AG10803 (cell line): ENCODE measurements at regions not wholly inside any gene's neighbourhood (a gene's known extent, or its start where the extent isn't known, plus 50 kb on each side); places are given as distances from the start of the nearest gene placed in this dataset.

Source experiments
- DNase-seq: peaks from one replicate; pipeline ENCODE4 v3.0.0; 2010; ENCODE audit warnings: low read depth
- H3K4me3 ChIP-seq: 2 replicates; pipeline ENCODE4 v1.5.1; 2011; ENCODE audit warnings: mild to moderate bottlenecking, low read length, control low read depth
- TF ChIP-seq, protein P1 (sequence below): conservative IDR thresholded peaks from 2 replicates; pipeline ENCODE4 v1.5.1; 2011; ENCODE audit warnings: mild to moderate bottlenecking, low read length, control low read depth, inconsistent platforms

DNA sequence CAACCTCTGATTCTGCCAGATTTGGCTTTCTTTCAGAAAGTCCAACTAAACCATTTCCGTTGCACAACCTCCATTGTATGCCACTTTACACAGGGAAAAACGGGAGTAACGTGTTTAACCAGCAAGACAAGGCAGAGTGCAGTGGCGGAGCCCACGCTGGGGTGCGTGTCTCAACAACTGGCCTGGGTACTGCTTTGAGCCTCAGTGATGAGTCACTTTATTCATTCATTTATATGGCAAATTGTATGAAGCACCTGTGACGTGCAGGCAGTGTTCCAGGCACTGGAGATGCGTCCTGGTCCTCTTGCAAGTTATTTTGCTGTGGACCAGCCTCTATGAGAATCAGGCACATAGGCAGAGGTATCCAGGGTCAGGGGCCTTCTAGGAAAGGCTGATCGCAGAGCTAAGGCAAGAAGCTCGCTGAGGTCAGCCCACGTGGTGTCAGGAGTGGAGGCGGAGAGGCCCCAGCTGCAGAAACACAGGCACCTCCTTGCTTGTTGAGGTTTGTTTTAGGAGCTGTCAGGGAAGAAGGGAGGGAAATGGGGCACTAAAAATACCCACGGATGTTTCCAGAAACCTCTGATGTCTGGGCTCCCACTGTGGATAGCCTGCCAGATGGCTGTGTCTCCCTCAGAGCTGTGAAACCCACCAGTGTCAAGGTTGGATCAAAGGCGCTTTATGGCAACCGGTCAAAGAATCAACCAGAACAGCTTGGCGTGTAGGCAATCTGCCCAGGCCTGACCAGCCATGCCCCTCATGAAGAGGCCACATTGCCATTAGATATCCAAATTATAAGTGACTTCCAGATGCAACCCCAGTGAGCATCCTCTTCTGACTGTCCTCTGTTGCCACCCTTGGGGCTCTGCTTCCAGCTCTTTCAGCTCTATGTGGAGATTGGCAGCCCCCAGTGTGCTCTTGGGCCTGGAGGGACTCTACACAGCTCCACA lies 157.2 kb downstream of the CD83 start:
- TF ChIP-seq, protein P1, sequence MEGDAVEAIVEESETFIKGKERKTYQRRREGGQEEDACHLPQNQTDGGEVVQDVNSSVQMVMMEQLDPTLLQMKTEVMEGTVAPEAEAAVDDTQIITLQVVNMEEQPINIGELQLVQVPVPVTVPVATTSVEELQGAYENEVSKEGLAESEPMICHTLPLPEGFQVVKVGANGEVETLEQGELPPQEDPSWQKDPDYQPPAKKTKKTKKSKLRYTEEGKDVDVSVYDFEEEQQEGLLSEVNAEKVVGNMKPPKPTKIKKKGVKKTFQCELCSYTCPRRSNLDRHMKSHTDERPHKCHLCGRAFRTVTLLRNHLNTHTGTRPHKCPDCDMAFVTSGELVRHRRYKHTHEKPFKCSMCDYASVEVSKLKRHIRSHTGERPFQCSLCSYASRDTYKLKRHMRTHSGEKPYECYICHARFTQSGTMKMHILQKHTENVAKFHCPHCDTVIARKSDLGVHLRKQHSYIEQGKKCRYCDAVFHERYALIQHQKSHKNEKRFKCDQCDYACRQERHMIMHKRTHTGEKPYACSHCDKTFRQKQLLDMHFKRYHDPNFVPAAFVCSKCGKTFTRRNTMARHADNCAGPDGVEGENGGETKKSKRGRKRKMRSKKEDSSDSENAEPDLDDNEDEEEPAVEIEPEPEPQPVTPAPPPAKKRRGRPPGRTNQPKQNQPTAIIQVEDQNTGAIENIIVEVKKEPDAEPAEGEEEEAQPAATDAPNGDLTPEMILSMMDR: no peak
- no peak overlapping the region for H3K4me3 ChIP-seq
- DNase-seq: no peak

GRCh38 chr6:14275493-14275851 lies 157.9 kb downstream of the CD83 start:
- no peak overlapping the region for H3K4me3 ChIP-seq
- TF ChIP-seq, protein P1: no peak
- peak; percentile 51 for DNase-seq

GRCh38 chr6:14276071-14276470 lies 158.5 kb downstream of the CD83 start:
- TF ChIP-seq, protein P1: no peak
- no peak for DNase-seq
- no peak overlapping the region for H3K4me3 ChIP-seq

GRCh38 chr6:14276667-14277404 lies 159.3 kb downstream of the CD83 start:
- TF ChIP-seq, protein P1: no peak
- no peak overlapping the region for H3K4me3 ChIP-seq
- no peak for DNase-seq

GRCh38 chr6:14277405-14277930 lies 159.9 kb downstream of the CD83 start:
- no peak for DNase-seq
- H3K4me3 ChIP-seq: no peak overlapping the region
- TF ChIP-seq, protein P1: no peak

DNA sequence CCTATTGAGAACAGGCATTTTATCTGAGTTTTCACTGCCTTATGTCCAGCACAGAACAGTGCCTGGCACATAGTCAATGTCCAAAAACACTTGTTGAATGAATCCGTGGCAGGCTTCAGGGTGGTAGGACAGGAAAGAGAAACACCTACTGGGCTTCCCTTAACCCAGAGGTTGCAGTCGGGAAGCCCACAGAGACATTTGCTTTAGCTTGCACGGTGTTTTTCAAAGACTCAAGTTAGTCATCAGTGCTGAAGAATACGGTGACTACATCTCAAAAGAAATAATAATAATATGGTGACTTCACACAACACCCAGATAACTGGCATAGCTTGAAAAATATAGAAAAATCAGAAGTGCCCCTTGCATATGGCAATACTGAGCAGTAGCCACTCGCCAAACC lies 160.4 kb downstream of the CD83 start:
- no peak for DNase-seq
- TF ChIP-seq, protein P1: no peak
- no peak overlapping the region for H3K4me3 ChIP-seq

- TF ChIP-seq, protein P1: no peak
- H3K4me3 ChIP-seq: no peak overlapping the region
- DNase-seq: no peak
Measured at GRCh38 chr6:14278446-14278845, 160.9 kb downstream of the CD83 start.
